ENCODE measurements at regions not wholly inside any gene's neighbourhood (a gene's known extent, or its start where the extent isn't known, plus 50 kb on each side); places are given as distances from the start of the nearest gene placed in this dataset.

- TF ChIP-seq CTCF (IDR thresholded peaks at IDR 0.05) (no peak), POLR2A (IDR thresholded peaks at IDR 0.05) (no peak), EP300 (IDR thresholded peaks at IDR 0.05) (no peak)
Measured at GRCh38 chr6:55668591-55668990, 89.6 kb upstream of the HMGCLL1 start.

All from tibial nerve (tissue), 4 donors.